ENCODE measurements at regions not wholly inside any gene's neighbourhood (a gene's known extent, or its start where the extent isn't known, plus 50 kb on each side); places are given as distances from the start of the nearest gene placed in this dataset.

GRCh38 chr12:60992087-60992486, 1268.1 kb upstream of the USP15 start:
- Histone ChIP-seq H2BK5ac (ENCODE audit: low read depth, low read length) (no peak overlapping the region), H3K79me1 (ENCODE audit: low read depth, low read length) (no peaks in the 10 kb centered on the region), H3K27ac (ENCODE audit: low read depth, low read length) (no peak overlapping the region), H3K4me1 (replicated peaks in 1 of 4; ENCODE audit: control insufficient read depth in 3 of 4, insufficient read depth in 4 of 4, low read length in 3 of 4) (no peaks in the 10 kb centered on the region), H3K4ac (replicated peaks; ENCODE audit: insufficient read length, low read depth, low read length) (no peak overlapping the region), H4K5ac (ENCODE audit: insufficient read length, low read depth, low read length) (no peak overlapping the region), H2BK120ac (replicated peaks; ENCODE audit: low read depth, low read length) (no peak overlapping the region), H3K27me3 (replicated peaks in 1 of 4; ENCODE audit: control insufficient read depth in 3 of 4, extremely low read depth in 1 of 4, insufficient read depth in 3 of 4, low read length in 3 of 4) (no peaks in the 10 kb centered on the region), H3K23me2 (ENCODE audit: low read depth, low read length) (no peaks in the 10 kb centered on the region), H3K4me3 (ENCODE audit: extremely low read depth in 1 of 4, insufficient read depth in 2 of 4, low read depth in 3 of 4, low read length in 4 of 4) (no peak overlapping the region), H3K36me3 (ENCODE audit: control insufficient read depth in 2 of 4, insufficient read depth in 4 of 4, low read length in 3 of 4) (no peaks in the 10 kb centered on the region), H3K9ac (replicated peaks in 1 of 4; ENCODE audit: extremely low read depth in 1 of 4, low read depth in 3 of 4, low read length in 3 of 4) (no peak overlapping the region), H3K14ac (ENCODE audit: insufficient read length) (no peak overlapping the region), H4K91ac (replicated peaks; ENCODE audit: insufficient read length, low read length) (no peak overlapping the region), H3K9me3 (ENCODE audit: insufficient read depth in 2 of 2, low read depth in 1 of 2, low read length in 1 of 2) (no peaks in the 10 kb centered on the region), H2AFZ (ENCODE audit: low read length) (no peak overlapping the region), H3K4me2 (ENCODE audit: insufficient read depth in 1 of 2, low read depth in 2 of 2, low read length in 2 of 2) (no peak overlapping the region), H2BK15ac (ENCODE audit: low read length) (no peak overlapping the region), H3K23ac (ENCODE audit: insufficient read length) (no peak overlapping the region), H2BK20ac (ENCODE audit: low read length) (no peak overlapping the region), H4K8ac (ENCODE audit: extremely low read depth, insufficient read depth, low read length) (no peak overlapping the region), H3K18ac (ENCODE audit: extremely low read depth, low read length) (no peak overlapping the region), H4K20me1 (replicated peaks in 1 of 2; ENCODE audit: control insufficient read depth in 1 of 2, insufficient read depth in 2 of 2, low read length in 2 of 2) (no peaks in the 10 kb centered on the region), H2AK5ac (ENCODE audit: low read depth, low read length) (no peak overlapping the region), H2BK12ac (ENCODE audit: low read depth, low read length) (no peak overlapping the region), H3K79me2 (ENCODE audit: control insufficient read depth in 1 of 2, insufficient read depth in 2 of 2, low read length in 2 of 2) (no peaks in the 10 kb centered on the region), H3K56ac (replicated peaks; ENCODE audit: insufficient read length, low read depth, low read length) (no peak overlapping the region)
- no peak for DNase-seq (ENCODE audit: low read depth in 1 of 2, low spot score in 2 of 2)
- TF ChIP-seq SUZ12 (IDR thresholded peaks at IDR 0.05; ENCODE audit: low read length) (no peak), CHD2 (IDR thresholded peaks at IDR 0.05; ENCODE audit: low read length) (no peak), KDM4A (IDR thresholded peaks at IDR 0.05; ENCODE audit: low read depth, low read length, severe bottlenecking) (no peak), SP1 (IDR thresholded peaks at IDR 0.05; ENCODE audit: low read depth, low read length) (no peak), MAFK (IDR thresholded peaks at IDR 0.05; ENCODE audit: low read depth, low read length) (no peak), KDM1A (IDR thresholded peaks at IDR 0.05; ENCODE audit: borderline replicate concordance, low read length) (no peak), GABPA (IDR thresholded peaks at IDR 0.05; ENCODE audit: borderline replicate concordance, insufficient read depth, low read length) (no peak), SP4 (IDR thresholded peaks at IDR 0.05; ENCODE audit: low read length) (no peak), BRCA1 (IDR thresholded peaks at IDR 0.05; ENCODE audit: low read depth, low read length) (no peak), BCL11A (IDR thresholded peaks at IDR 0.05; ENCODE audit: low read depth in 2 of 2, low read length in 2 of 2) (no peak)
- 88% methylated on average over 2 of the region's 2 CpGs; no CpG with 5 or more reads in 1 of the 2 experiments for WGBS, 2 experiments (ENCODE audit: extremely low coverage in 1 of 2, insufficient coverage in 1 of 2, insufficient read length in 1 of 2, insufficient replicate concordance in 2 of 2, low coverage in 1 of 2, low lambda C conversion rate in 2 of 2, missing lambda C conversion rate in 1 of 2)
- ChIA-PET POLR2A (ENCODE audit: partially characterized antibody) (no interaction called here), CTCF (ENCODE audit: partially characterized antibody) (interaction anchor here (0.8 to 1.3 kb wide), 2 partner anchors 14 to 1977 kb away, joined by 3 read pairs; no protein-coding TSS in a partner anchor)
- no peak for FAIRE-seq
